Breast epithelium (tissue), 4 donors: ENCODE measurements at regions not wholly inside any gene's neighbourhood (a gene's known extent, or its start where the extent isn't known, plus 50 kb on each side); places are given as distances from the start of the nearest gene placed in this dataset.

Experiments used
- DNase-seq, 2 donors: peaks; one replicate each; pipeline ENCODE4 v3.0.0-alpha.2; 2019; ENCODE audit warnings: low spot score in 2 of 2
- H3K27ac ChIP-seq, 2 donors: fragments of 200-600 bp; sonication (generic) in 1 of 2; one replicate each; pipeline ENCODE4 v1.5.1; 2016 to 2019; ENCODE audit warnings: mild to moderate bottlenecking in 1 of 2
- H3K27me3 ChIP-seq, 2 donors: fragments of 200-600 bp; sonication (generic) in 1 of 2; one replicate each; pipeline versions ENCODE4 v1.5.1 to v1.6.0; 2017 to 2019; ENCODE audit warnings: control low read depth in 1 of 2, mild to moderate bottlenecking in 1 of 2
- H3K36me3 ChIP-seq: fragments of 200-600 bp; one replicate; pipeline ENCODE4 v1.5.1; 2019
- H3K4me1 ChIP-seq, 2 donors: fragments of 200-600 bp; sonication (generic); one replicate each; pipeline ENCODE4 v1.5.1; 2016 to 2019; ENCODE audit warnings: control low read depth in 1 of 2
- H3K4me3 ChIP-seq, 3 donors: fragments of 200-600 bp; sonication (generic); 1 replicate in 2 of 3; 2 replicates in 1 of 3; pipeline ENCODE4 v1.5.1; 2016 to 2019; ENCODE audit warnings: mild to moderate bottlenecking in 3 of 3, moderate library complexity in 2 of 3
- H3K9me3 ChIP-seq, 2 donors: fragments of 200-600 bp; sonication (generic) in 1 of 2; one replicate each; pipeline ENCODE4 v1.5.1; 2016 to 2019; ENCODE audit warnings: control low read depth in 1 of 2
- POLR2A ChIP-seq: fragments of 450-650 bp; IDR thresholded peaks from one replicate; pipeline ENCODE4 v1.6.1; 2016; ENCODE audit warnings: antibody characterized with exemption, mild to moderate bottlenecking, moderate library complexity
- POLR2AphosphoS5 ChIP-seq, 3 donors: sonication (generic); formaldehyde crosslinking; IDR thresholded peaks; one replicate each; pipeline ENCODE4 v1.6.1; 2017; ENCODE audit warnings: antibody characterized with exemption in 3 of 3
- intact Hi-C: fragments of 100-400 bp; cut with DNase I; formaldehyde crosslinking; loops from one replicate; pipeline ENCODE4 v1.15.1; 2023; ENCODE audit warnings: low total_unique reads
- TF ChIP-seq, protein P1 (sequence below), 3 donors: fragments of 450-650 bp; IDR thresholded peaks; one replicate each; pipeline ENCODE4 v1.5.1; 2016 to 2017; ENCODE audit warnings: antibody characterized with exemption in 3 of 3, mild to moderate bottlenecking in 3 of 3, moderate library complexity in 3 of 3

DNA sequence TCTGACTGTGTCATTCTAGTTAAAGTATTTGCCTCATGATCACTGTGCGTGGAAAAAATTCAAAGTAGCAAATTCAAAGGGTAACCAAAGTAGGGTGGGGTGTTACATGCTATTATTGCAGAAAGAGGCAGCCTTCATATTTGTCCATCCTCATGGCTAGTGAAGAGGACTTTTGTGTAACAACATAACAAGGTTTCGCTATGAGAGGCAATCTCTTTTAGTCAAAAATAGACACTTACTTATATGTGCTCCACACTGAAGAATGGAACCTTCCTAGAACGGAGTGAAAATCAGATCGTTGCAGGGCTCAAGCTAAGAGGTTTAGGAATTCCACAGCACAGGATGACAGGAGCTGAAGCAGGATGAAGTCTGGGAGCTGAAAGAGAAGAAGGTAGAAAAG lies 345.1 kb upstream of the CBLB start:
- H3K27ac ChIP-seq = no peak overlapping the region
- TF ChIP-seq, protein P1, sequence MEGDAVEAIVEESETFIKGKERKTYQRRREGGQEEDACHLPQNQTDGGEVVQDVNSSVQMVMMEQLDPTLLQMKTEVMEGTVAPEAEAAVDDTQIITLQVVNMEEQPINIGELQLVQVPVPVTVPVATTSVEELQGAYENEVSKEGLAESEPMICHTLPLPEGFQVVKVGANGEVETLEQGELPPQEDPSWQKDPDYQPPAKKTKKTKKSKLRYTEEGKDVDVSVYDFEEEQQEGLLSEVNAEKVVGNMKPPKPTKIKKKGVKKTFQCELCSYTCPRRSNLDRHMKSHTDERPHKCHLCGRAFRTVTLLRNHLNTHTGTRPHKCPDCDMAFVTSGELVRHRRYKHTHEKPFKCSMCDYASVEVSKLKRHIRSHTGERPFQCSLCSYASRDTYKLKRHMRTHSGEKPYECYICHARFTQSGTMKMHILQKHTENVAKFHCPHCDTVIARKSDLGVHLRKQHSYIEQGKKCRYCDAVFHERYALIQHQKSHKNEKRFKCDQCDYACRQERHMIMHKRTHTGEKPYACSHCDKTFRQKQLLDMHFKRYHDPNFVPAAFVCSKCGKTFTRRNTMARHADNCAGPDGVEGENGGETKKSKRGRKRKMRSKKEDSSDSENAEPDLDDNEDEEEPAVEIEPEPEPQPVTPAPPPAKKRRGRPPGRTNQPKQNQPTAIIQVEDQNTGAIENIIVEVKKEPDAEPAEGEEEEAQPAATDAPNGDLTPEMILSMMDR (IDR thresholded peaks at IDR 0.05) = no peak
- TF ChIP-seq POLR2AphosphoS5 (IDR thresholded peaks at IDR 0.05) (no peak), POLR2A (no peak)
- peaks cover 0 to 5% of the 10 kb centered on the region in 2 donors for H3K9me3 ChIP-seq
- no peak overlapping the region for H3K4me3 ChIP-seq
- no peaks in the 10 kb centered on the region for H3K36me3 ChIP-seq
- H3K4me1 ChIP-seq = no peaks in the 10 kb centered on the region
- H3K27me3 ChIP-seq = no peaks in the 10 kb centered on the region
- intact Hi-C loops = no loop called here
- no peak for DNase-seq

DNA sequence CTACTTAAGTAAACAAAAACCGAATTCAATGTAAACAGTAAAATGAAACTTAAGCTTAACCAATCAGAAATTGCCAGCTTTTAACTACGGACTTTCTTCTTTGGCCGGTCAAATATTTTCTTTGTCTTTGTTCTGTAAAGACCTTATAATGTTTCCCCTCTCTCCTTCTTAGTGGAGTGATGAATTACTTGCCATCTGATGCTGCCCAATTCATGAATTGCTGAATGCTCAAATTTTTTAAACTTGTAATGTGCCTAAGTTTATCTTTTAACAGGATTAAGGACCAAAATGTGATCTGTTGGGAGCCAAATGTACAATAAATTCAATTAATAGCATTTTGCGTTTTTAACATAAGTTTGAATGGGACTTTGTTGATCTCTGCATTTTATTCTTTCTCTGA lies 345.8 kb upstream of the CBLB start:
- Histone ChIP-seq H3K27me3 (no peaks in the 10 kb centered on the region), H3K4me1 (no peaks in the 10 kb centered on the region), H3K27ac (no peak overlapping the region), H3K36me3 (no peaks in the 10 kb centered on the region), H3K9me3 (peaks cover 3 to 5% of the 10 kb centered on the region in 2 donors), H3K4me3 (no peak overlapping the region)
- no peak for DNase-seq
- TF ChIP-seq POLR2A = no peak
- TF ChIP-seq, protein P1 (IDR thresholded peaks at IDR 0.05) = no peak
- no peak for TF ChIP-seq POLR2AphosphoS5 (IDR thresholded peaks at IDR 0.05)
- intact Hi-C loops = no loop called here

DNA sequence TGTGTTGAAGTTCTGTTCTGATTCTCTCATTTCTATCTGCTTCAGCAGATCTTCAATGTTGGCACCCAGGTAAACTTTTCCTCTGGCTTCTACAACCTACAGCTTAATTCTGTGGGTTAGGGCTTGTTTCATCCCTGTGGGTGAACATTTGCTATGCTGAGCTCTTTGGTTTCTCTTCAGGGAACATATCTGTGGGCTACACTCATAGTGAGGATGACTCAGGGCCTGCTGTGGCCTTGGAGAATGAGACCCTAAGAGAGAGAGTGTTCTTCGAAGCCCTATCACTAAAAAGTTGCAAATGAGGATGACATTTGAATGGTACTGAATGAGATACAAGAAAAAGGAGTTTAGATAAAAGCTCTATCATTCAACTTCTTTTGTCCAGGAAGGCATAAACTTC lies 346.2 kb upstream of the CBLB start:
- H3K36me3 ChIP-seq = no peaks in the 10 kb centered on the region
- H3K4me1 ChIP-seq = no peaks in the 10 kb centered on the region
- no peak for TF ChIP-seq POLR2A
- TF ChIP-seq, protein P1 (IDR thresholded peaks at IDR 0.05) = no peak
- TF ChIP-seq POLR2AphosphoS5 (IDR thresholded peaks at IDR 0.05) = no peak
- H3K9me3 ChIP-seq = peaks cover 5 to 7% of the 10 kb centered on the region in 2 donors
- DNase-seq = no peak
- no peaks in the 10 kb centered on the region for H3K27me3 ChIP-seq
- no peak overlapping the region for H3K27ac ChIP-seq
- H3K4me3 ChIP-seq = no peak overlapping the region
- intact Hi-C loops = no loop called here

DNA sequence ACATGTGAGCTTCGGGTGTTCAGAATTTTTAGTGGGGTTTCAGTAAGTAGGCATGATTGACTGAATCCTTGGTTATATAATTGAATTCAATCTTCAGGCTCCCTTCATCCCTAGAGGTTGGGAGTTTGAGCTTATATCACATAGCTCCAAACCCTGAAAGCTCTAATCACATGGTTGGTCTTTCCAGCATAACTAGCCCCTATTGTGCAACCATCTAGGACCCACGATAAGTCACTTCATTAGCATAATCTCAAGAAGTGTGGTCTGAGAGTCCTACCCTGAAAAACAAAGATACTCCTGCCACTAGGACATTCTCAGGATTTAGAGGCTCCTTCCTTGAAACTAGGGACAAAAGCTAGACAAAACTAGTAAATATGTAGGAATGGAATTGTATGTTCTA lies 348.9 kb upstream of the CBLB start:
- no peaks in the 10 kb centered on the region for H3K4me1 ChIP-seq
- H3K27me3 ChIP-seq = no peaks in the 10 kb centered on the region
- no peak for DNase-seq
- TF ChIP-seq POLR2A = no peak
- no peak for TF ChIP-seq POLR2AphosphoS5 (IDR thresholded peaks at IDR 0.05)
- TF ChIP-seq, protein P1 (IDR thresholded peaks at IDR 0.05) = no peak
- intact Hi-C loops = no loop called here
- peaks cover 5 to 20% of the 10 kb centered on the region in 2 donors for H3K9me3 ChIP-seq
- H3K4me3 ChIP-seq = no peak overlapping the region
- H3K36me3 ChIP-seq = no peaks in the 10 kb centered on the region
- H3K27ac ChIP-seq = no peak overlapping the region

DNA sequence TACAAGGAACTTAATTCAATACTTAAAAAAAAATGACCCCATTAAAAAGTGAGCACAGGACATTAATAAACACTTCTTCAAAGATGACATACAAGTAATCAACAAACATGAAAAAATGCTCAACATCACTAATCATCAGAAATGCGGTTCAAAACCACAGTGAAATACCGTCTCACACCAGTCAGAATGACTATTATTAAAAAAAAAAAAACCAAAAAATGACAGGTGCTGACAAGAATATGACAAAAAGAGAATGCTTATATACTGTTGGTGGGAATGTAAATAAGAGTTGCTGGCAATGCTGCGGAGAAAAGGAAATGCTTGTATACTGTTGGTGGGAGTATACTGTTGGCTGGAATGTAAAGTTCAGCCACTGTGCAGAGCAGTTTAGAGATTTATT lies 358.3 kb upstream of the CBLB start:
- Histone ChIP-seq H3K4me1 (no peaks in the 10 kb centered on the region), H3K36me3 (no peaks in the 10 kb centered on the region), H3K4me3 (no peak overlapping the region), H3K27ac (no peak overlapping the region), H3K27me3 (no peaks in the 10 kb centered on the region), H3K9me3 (no peaks in the 10 kb centered on the region)
- DNase-seq = no peak
- no peak for TF ChIP-seq POLR2AphosphoS5 (IDR thresholded peaks at IDR 0.05)
- TF ChIP-seq POLR2A = no peak
- intact Hi-C loops = no loop called here

DNA sequence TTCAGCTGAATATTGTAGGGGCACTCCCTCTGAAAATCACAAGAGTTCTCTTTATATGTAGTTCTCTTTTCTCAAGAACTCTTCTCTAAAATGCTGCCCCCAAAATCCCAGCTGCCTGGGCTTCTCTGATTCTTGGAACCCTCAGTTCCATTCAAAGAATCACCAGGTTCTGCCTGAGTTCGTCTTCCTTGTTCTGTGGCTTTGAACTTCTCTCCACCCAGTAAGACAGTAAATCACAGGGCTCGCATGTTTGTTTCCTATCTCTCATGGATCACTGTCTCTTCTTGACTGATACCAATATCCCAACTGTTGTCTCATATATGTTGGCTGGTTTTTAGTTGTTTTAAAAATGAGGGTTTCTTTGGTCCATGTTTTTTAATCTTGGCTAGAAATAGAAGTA lies 359.5 kb upstream of the CBLB start:
- no peak overlapping the region for H3K27ac ChIP-seq
- no peaks in the 10 kb centered on the region for H3K36me3 ChIP-seq
- H3K4me1 ChIP-seq = no peaks in the 10 kb centered on the region
- no peaks in the 10 kb centered on the region for H3K27me3 ChIP-seq
- intact Hi-C loops = no loop called here
- no peak overlapping the region for H3K4me3 ChIP-seq
- TF ChIP-seq POLR2AphosphoS5 (IDR thresholded peaks at IDR 0.05) = no peak
- no peaks in the 10 kb centered on the region for H3K9me3 ChIP-seq
- no peak for DNase-seq
